Endothelial cell of umbilical vein (primary cell): ENCODE measurements at regions not wholly inside any gene's neighbourhood (a gene's known extent, or its start where the extent isn't known, plus 50 kb on each side); places are given as distances from the start of the nearest gene placed in this dataset.

ENCODE experiments used
- BruUV-seq: library from RNA; stranded (reverse); fragments of 400-500 nt; replicated peaks from 2 replicates; lab custom pipeline; 2021; lab: Mats Ljungman, UMichigan
- CTCF ChIA-PET: fragments of 300-600, 350-600 bp; sonication (Branson Sonifier 250); formaldehyde crosslinking; loops from one replicate; lab custom pipeline; 2021; ENCODE audit warnings: antibody characterized with exemption, inconsistent platforms; lab: Charles Lee
- POLR2A ChIA-PET: fragments of 300-600, 350-600 bp; sonication (Branson Sonifier 250); formaldehyde crosslinking; loops from one replicate; lab custom pipeline; 2021; ENCODE audit warnings: antibody characterized with exemption, inconsistent platforms; lab: Charles Lee
- DNase-seq: peaks from one replicate; pipeline ENCODE4 v3.0.0-alpha.2; 2011; ENCODE audit warnings: low read depth, low spot score
- FAIRE-seq: peaks from 2 replicates; lab custom pipeline; 2011; peaks lifted over from hg19 to GRCh38; lab: Jason Lieb, UNC
- H2AFZ ChIP-seq: 2 replicates; pipeline ENCODE4 v1.6.0; 2012; ENCODE audit warnings: low read depth, low read length, control low read depth, inconsistent platforms
- H3K27ac ChIP-seq: 2 replicates; pipeline ENCODE4 v1.5.1; 2011; ENCODE audit warnings: low read depth, mild to moderate bottlenecking, control low read depth, low read length, moderate library complexity; ENCODE audit not compliant: insufficient read depth
- H3K27me3 ChIP-seq, 2 experiments: 2 replicates each; pipeline versions ENCODE4 v1.6.0 to v1.6.1; 2011; ENCODE audit warnings: low read length in 2 of 2, mixed read lengths in 1 of 2; ENCODE audit not compliant: control insufficient read depth in 2 of 2, insufficient read depth in 2 of 2
- H3K36me3 ChIP-seq, 2 experiments: 2 replicates in 1 of 2; 3 replicates in 1 of 2; pipeline ENCODE4 v1.5.1; 2011; ENCODE audit warnings: low read length in 2 of 2, mild to moderate bottlenecking in 1 of 2, moderate library complexity in 1 of 2; ENCODE audit not compliant: control insufficient read depth in 2 of 2, insufficient read depth in 2 of 2; ENCODE audit errors: extremely low read depth in 1 of 2
- H3K4me1 ChIP-seq: 3 replicates; pipeline ENCODE4 v1.5.1; 2011; ENCODE audit warnings: mild to moderate bottlenecking, low read length; ENCODE audit not compliant: control insufficient read depth, insufficient read depth; ENCODE audit errors: extremely low read depth
- H3K4me2 ChIP-seq: 2 replicates; pipeline ENCODE4 v1.6.1; 2011; ENCODE audit warnings: low read length, control low read depth, mixed read lengths; ENCODE audit not compliant: insufficient read depth
- H3K4me3 ChIP-seq, 3 experiments: fragments of 200-600 bp in 1 of 3; sonication (generic), shearing (Covaris generic) in 1 of 3; replicated peaks in 1 of 3; 2 replicates each; pipeline ENCODE4 v1.5.1; 2011 to 2016; ENCODE audit warnings: control low read depth in 3 of 3, low read length in 3 of 3, mild to moderate bottlenecking in 2 of 3, inconsistent platforms in 1 of 3, low read depth in 1 of 3, moderate library complexity in 1 of 3; ENCODE audit not compliant: insufficient read depth in 1 of 3
- H3K79me2 ChIP-seq: 2 replicates; pipeline ENCODE4 v1.6.0; 2012; ENCODE audit warnings: low read length, inconsistent platforms; ENCODE audit not compliant: control insufficient read depth, insufficient read depth
- H3K9ac ChIP-seq: replicated peaks from 2 replicates; pipeline ENCODE3; 2011; ENCODE audit warnings: low read length, control low read depth; ENCODE audit not compliant: insufficient read depth; ENCODE audit errors: extremely low read depth
- H3K9me1 ChIP-seq: replicated peaks from 3 replicates; pipeline ENCODE4 v1.6.0; 2011; ENCODE audit warnings: mild to moderate bottlenecking, low read length; ENCODE audit not compliant: control insufficient read depth, insufficient read depth; ENCODE audit errors: extremely low read depth
- H3K9me3 ChIP-seq: replicated peaks from 2 replicates; pipeline ENCODE4 v1.5.1; 2012; ENCODE audit warnings: low read length, inconsistent platforms; ENCODE audit not compliant: control insufficient read depth, insufficient read depth
- H4K20me1 ChIP-seq: replicated peaks from 2 replicates; pipeline ENCODE3; 2011; ENCODE audit warnings: mild to moderate bottlenecking, low read length; ENCODE audit not compliant: control insufficient read depth, insufficient read depth; ENCODE audit errors: extremely low read depth
- CTCF ChIP-seq, 2 donors: IDR thresholded peaks; 1 replicate in 1 of 2; 2 replicates in 1 of 2; pipeline ENCODE4 v1.5.1; 2011; ENCODE audit warnings: low read length in 2 of 2, mild to moderate bottlenecking in 2 of 2, moderate library complexity in 2 of 2, control low read depth in 1 of 2, inconsistent platforms in 1 of 2, low read depth in 1 of 2; ENCODE audit not compliant: insufficient read depth in 1 of 2; ENCODE audit errors: extremely low read depth in 1 of 2
- EZH2 ChIP-seq: IDR thresholded peaks from 2 replicates; pipeline ENCODE4 v1.6.1; 2012; ENCODE audit warnings: borderline replicate concordance, low read depth, mild to moderate bottlenecking, moderate library complexity, low read length, inconsistent platforms; ENCODE audit not compliant: severe bottlenecking
- FOS ChIP-seq: IDR thresholded peaks from 2 replicates; pipeline ENCODE4 v1.6.1; 2011; ENCODE audit warnings: mild to moderate bottlenecking, low read length, moderate library complexity, borderline replicate concordance; ENCODE audit not compliant: insufficient read depth
- GATA2 ChIP-seq: IDR thresholded peaks from 2 replicates; pipeline ENCODE4 v1.7.0; 2011; ENCODE audit warnings: low read depth, mild to moderate bottlenecking, moderate library complexity, mixed read lengths, low read length; ENCODE audit not compliant: insufficient read length, insufficient read depth
- JUN ChIP-seq: IDR thresholded peaks from 2 replicates; pipeline ENCODE4 v1.6.1; 2011; ENCODE audit warnings: borderline replicate concordance, low read depth; ENCODE audit not compliant: insufficient read length, insufficient read depth
- MYC ChIP-seq: IDR thresholded peaks from one replicate; pipeline ENCODE4 v1.6.1; 2011; ENCODE audit warnings: mild to moderate bottlenecking, low read depth, low read length
- POLR2A ChIP-seq: IDR thresholded peaks from 2 replicates; pipeline ENCODE4 v1.6.1; 2012; ENCODE audit warnings: low read depth, mild to moderate bottlenecking, control low read depth, low read length
- POLR2AphosphoS5 ChIP-seq: IDR thresholded peaks from 2 replicates; pipeline ENCODE4 v1.6.1; 2012; ENCODE audit warnings: low read depth, mild to moderate bottlenecking, control low read depth, low read length, moderate library complexity; ENCODE audit not compliant: insufficient read depth
- dilution Hi-C: fragments of 300-500 bp; cut with MboI; formaldehyde crosslinking; loops from one replicate; pipeline ENCODE4 v1.15.0; 2019; ENCODE audit warnings: low sequenced_read_pairs; ENCODE audit not compliant: extremely low pct_ligation_motif_present
- intact Hi-C: fragments of 100-400 bp; cut with micrococcal nuclease; formaldehyde crosslinking; loops from one replicate; pipeline ENCODE4 v1.10.0; 2022
- TF ChIP-seq, protein P1 (sequence below): IDR thresholded peaks from 2 replicates; pipeline ENCODE4 v1.6.1; 2011; ENCODE audit not compliant: insufficient read depth, insufficient read length

DNA sequence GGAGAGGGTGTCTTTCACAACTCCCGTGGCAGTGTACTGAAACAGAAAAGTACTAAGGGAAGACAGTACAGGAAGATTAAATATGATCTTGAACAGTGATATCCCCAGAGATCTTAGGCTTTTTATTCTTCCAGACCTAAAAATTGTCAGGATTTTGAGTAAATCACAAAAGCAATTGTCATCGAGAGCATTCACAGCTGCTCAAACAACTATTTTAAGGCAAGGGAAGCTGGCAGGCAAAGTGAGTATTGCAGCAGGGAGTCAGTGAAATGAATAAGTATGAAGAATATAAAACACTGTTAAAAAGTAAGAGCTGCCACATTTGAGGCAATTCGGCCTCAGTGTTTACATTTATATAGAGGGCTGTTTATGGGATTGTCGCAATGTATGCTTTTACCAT lies 479.0 kb downstream of the CAAP1 start:
- dilution Hi-C loops, result no loop called here

More for the DNA sequence above, 479.0 kb downstream of the CAAP1 start:
- no peak for FAIRE-seq
- no peak overlapping the region for H2AFZ ChIP-seq
- H3K36me3 ChIP-seq, result no peaks in the 10 kb centered on the region
- DNase-seq, result no peak
- no peaks in the 10 kb centered on the region for H3K9me1 ChIP-seq
- POLR2A ChIA-PET, result no interaction called here
- H3K27ac ChIP-seq, result no peak overlapping the region
- no peak overlapping the region for H3K4me3 ChIP-seq
- CTCF ChIA-PET, result no interaction called here
- H4K20me1 ChIP-seq, result no peaks in the 10 kb centered on the region
- H3K4me1 ChIP-seq, result no peaks in the 10 kb centered on the region
- TF ChIP-seq POLR2A, result no peak
- TF ChIP-seq GATA2, result no peak
- no peak for TF ChIP-seq FOS
- no peak for TF ChIP-seq POLR2AphosphoS5
- TF ChIP-seq EZH2, result no peak
- no peak for TF ChIP-seq CTCF (IDR thresholded peaks at IDR 0.05; ENCODE audit: extremely low read depth in 1 of 2, insufficient read depth in 1 of 2, low read depth in 1 of 2, low read length in 2 of 2)
- TF ChIP-seq MYC, result no peak
- no peak for TF ChIP-seq JUN
- TF ChIP-seq, protein P1, sequence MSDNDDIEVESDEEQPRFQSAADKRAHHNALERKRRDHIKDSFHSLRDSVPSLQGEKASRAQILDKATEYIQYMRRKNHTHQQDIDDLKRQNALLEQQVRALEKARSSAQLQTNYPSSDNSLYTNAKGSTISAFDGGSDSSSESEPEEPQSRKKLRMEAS, result no peak
- no peaks in the 10 kb centered on the region for H3K27me3 ChIP-seq
- H3K9ac ChIP-seq, result no peak overlapping the region
- H3K79me2 ChIP-seq, result no peaks in the 10 kb centered on the region
- intact Hi-C loops, result no loop called here
- no peak overlapping the region for H3K4me2 ChIP-seq
- BruUV-seq, result no TSS peak
- no peaks in the 10 kb centered on the region for H3K9me3 ChIP-seq
